GM18505 (cell line): ENCODE measurements at regions not wholly inside any gene's neighbourhood (a gene's known extent, or its start where the extent isn't known, plus 50 kb on each side); places are given as distances from the start of the nearest gene placed in this dataset.
"Not testable (repeated sequence)": the region's sequence is repeated elsewhere in the genome, so short reads cannot be mapped to it uniquely, and the experiment has no call there.

ENCODE experiments used
- ATAC-seq: cut with Tn5 transposase; IDR thresholded peaks from one replicate; pipeline ENCODE4 v1.9.1; 2021; ENCODE audit not compliant: unreplicated experiment
- POLR2A ChIP-seq: IDR thresholded peaks from 4 replicates; pipeline ENCODE4 v1.6.1; 2011; ENCODE audit warnings: borderline replicate concordance; ENCODE audit not compliant: insufficient read depth, insufficient read length; ENCODE audit errors: extremely low read depth

DNA sequence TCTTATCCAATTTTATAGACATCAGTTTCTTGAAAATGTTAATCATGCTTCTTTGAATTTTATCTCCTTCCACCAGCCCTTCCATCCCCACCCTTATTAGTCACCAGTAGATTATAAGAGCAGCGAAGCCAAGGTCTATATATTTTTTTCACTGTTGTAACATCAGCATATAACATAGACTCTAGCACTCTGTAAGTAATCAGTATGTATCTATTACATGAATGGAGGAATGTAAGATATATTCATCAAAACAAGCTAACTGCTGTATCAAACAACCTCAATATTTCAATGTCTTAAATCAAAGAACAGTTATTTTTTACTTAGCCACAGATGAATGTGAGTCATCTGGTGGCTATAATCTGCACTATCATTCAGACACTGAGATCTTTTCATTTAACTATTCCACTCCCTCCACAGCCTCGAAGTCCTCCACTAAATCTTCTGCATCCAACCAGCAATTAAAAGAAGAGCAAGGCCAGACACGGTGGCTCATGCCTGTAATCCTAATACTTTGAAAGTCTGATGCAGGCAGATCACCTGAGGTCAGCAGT, 178.9 kb downstream of the CENPC start:
- no peak for ATAC-seq
- no peak for TF ChIP-seq POLR2A

DNA sequence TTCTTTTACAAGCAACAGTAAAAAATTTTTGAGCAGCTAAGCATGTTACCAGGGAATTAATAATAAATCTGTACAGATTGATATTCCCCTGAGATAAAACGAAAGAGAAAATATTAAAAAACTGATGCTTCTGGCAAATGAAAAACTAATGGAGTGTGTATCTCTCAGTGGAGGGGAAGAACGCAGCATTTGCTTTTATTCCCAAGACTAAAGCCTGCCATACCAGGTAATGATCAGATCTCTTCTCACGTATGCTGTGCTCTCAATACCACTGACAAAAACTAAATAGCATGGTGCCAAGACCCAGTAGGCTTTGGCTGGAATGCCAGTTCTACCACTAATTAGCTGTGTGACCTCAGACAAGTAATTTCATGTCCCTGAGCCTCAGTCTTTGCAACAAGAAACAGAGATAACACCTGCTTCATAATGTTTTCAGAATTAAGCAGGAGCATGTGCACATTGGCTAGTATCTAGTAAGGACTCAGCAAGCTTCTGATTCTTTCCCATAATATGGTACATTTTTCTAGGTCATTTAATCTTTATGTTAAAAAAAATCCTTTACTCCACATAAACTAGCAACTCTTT, 179.6 kb downstream of the CENPC start:
- ATAC-seq: no peak
- TF ChIP-seq POLR2A: no peak

DNA sequence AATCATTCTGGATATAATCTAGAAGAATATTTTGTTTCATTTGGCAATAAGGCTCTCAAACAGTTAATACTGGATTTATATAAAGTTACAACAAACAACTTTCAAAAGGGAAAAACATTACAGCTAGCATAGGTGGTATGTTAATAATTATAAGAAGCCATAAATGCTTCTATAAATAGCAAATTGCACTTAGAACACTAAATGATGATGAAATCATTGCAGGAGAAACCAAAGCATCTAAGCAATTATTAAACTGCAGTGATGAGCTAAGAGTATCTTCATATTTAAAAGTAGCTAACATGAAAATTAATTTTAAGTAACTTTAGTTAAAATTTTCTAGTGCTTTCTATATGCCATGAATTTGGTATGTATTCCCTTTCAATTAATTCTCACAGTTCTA, 189.5 kb downstream of the CENPC start:
- no peak for TF ChIP-seq POLR2A
- ATAC-seq: no peak

DNA sequence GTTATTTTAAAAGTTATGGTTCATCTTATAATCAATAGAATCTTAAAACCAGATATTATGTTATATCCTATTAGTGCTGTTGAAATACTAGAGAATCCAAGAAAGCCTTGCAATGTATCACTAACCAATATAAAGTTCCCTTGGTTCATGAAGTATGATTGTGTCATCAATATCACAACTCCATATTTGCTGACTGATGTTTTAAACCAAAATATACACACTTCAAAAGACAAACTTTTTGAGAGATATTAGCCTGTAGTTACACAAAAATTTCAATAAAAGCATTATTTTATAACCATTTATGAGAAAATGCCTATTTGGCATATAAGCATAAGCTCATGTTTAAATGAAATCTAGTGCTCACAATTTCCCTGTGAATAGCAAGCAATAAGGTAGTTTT, 198.6 kb downstream of the CENPC start:
- ATAC-seq: no peak
- TF ChIP-seq POLR2A: no peak

DNA sequence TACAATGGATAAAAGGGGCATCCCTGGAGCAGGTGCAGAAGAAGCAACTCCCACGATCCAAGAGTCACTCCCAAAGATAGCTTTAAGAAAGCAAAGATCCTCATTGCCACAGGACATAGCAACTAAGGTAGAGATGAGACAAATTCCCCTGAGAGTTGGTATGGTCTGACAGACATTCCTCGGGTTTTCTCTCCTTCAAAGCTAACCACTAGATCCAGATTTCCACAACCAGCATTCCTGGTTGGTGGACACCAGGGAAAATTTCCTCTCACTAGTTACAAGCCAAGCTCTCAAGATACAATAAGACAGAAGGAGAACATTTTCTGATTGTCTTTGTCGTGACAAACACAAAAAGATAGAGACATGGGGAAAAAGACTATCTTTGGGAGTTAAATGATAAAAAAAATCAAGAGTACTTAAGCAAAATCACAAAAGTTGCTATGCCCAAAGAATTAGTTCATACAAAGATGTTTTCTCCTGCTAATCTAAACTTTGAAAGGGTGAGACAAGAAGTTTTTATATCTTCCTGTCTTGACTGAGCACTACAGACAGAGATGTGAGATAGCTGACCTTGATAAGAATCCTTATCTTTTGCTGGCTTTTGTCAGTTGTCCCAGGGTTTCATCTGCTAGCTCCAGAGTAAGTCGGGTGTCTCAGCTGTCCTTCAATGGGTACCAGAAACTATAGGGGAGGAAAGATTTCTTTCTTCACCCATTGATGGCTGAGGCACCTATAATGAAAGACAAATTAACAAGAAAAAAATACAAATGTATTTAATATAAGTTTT, 200.5 kb downstream of the CENPC start:
- TF ChIP-seq POLR2A: no peak
- ATAC-seq: no peak

DNA sequence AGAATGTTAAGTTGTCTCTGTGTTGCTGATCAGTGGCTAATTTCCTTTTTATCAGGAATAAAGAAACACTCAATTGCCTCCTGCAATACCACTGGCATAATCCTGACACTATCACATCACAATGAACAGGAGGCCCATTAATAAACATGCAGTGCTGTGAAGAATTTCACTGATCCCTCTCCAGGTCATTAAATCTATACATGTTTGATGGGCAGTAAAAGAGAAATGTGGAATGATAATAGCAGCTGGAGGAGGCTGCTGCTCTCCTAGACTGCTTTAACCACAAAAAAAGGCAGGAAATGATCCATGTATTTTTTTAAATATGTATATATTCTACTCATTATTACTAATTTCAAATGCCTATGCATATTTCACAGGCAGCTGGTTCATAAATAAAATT, 202.1 kb downstream of the CENPC start:
- TF ChIP-seq POLR2A: no peak
- ATAC-seq: no peak

DNA sequence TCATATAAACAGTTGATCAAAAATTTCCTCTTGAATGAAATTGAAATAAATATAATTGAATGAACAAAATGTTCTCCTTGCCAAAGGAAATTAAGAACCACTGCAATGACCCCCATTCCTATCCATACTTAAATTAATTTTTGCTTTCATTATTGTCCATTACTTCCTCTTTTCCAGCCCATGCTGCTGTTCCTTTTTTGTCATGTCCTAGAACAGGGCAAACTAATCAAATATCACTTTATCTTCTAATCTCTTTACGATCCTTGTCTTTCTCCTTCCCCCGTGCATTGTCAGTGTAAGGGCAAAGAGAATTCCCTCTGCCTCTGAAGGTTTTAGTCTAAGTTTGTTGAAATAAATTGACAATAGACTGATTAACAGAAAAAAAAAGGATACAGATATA, 203.0 kb downstream of the CENPC start:
- ATAC-seq: no peak
- no peak for TF ChIP-seq POLR2A

DNA sequence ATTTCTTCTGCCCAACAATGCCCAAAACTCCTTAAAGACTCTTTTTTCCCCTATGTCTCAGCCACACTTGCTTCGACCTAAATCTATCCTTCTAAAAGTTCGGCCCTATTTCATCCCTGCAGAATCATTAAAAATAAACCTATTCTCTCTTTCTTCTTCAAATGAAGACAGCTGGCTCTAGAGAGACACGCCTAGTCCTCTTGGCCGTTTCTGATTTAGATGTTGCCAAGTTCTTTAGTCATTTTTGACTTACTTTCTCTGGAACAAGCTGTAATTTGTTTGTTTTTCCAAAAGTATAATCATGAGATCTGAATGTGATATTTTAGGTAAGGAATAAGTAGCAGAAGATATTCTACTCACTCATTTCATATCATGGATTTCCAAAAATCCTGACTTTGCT, 211.6 kb downstream of the CENPC start:
- ATAC-seq: no peak
- no peak for TF ChIP-seq POLR2A

DNA sequence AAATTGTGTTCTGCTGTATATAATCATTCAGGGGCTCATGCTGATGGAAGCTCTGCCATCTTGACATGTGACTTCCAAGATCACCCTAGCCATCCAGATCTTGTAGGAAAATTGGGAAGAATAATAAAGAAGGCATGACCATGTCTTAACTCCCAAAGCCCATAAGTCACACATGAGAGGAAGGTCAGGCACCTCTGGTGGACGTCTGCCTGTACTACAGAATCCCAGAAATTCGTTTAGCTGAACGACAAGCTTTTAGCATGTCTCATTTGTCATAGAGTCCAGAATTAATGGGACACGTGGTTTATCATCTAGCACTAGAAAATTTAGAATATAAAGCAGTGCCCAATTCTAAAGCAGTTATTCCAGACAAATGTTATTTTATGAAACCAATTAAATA, 212.7 kb downstream of the CENPC start:
- TF ChIP-seq POLR2A: no peak
- peak; percentile 85 for ATAC-seq

DNA sequence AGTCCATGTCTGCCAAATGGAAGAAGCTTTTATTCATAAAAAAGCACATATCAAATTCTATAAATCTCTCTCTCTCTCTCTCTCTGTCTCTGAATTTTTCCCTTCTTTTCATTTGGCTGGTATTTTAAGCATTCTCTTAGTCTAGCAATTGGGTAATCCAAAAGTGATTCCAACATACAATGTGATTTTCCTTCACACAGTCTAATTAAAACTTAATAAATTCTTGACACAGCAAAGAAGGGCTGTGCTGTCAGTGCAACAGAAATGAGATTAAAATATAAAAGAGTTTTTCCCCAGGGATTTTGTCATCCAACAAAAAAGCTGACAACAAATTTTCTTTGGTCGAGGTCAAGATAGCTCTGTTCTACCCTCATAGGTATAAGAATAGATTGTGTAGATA, 216.9 kb downstream of the CENPC start:
- no peak for ATAC-seq
- TF ChIP-seq POLR2A: no peak

DNA sequence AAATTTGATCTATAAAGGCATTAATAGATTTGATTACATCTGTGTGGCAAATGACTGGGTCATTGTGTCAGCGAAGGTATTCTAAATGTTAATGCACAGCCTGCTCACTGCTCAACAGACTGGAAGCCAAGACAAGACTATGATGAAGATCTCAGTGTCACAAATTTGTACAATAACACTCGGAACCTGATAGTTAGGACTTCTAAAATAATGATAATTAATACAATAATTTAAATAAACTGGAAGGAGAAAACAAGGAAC, 217.4 kb downstream of the CENPC start:
- ATAC-seq: no peak
- no peak for TF ChIP-seq POLR2A

DNA sequence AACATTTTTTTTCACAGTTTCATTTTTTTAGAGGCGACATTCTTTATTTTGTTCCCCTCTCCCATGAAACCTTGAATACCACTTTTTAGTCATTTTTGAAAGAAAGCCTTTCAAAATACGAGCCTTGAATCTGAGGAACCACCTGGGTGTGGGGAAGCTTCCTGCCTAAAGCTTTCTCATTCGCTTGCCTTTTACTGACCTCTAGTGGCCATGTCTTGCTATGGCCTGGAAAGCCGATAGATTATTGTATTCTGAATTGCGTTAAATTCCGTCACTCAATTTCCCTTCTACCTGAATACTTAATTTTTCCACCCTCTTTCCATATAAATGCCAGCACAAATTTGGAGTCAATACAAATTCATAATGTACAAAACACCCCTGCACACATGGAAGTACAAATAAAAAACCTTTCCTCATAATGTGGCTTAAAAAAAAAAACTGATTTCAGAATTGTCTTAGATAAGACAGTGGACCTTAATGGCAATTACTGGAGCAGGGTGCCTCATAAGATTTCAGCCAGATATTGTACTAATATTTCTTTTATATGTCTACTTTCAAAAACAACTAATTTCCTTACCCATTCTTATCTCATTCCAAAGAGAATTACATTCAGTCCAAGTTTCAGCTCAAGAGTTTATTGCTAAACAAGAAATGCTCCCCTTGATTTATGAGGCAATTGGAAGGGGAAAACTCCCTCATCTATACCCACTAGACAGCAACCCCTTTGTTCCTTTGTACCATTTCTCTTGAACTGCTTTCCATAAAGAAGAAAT, 217.9 kb downstream of the CENPC start:
- no peak for TF ChIP-seq POLR2A
- peak; percentile 99 for ATAC-seq

DNA sequence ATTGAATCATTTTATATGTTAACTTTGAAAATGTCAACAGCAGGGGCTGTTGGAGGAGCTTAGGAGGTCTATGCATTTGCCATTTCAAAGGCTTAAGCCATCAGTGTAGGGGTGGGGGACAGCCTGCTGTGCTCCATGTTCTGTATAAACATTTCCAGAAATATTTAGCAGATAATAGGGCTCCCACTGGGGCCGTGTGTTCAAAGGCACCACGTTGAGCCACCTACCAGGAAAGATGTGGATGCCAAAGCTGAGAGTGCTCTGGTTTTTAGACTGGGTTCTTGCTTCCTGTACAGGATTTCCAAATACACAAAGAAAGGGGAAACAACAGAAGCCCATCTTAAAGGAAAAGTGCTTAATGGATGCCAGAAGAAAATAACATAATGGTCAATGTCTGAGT, 219.5 kb downstream of the CENPC start:
- ATAC-seq: no peak
- no peak for TF ChIP-seq POLR2A

DNA sequence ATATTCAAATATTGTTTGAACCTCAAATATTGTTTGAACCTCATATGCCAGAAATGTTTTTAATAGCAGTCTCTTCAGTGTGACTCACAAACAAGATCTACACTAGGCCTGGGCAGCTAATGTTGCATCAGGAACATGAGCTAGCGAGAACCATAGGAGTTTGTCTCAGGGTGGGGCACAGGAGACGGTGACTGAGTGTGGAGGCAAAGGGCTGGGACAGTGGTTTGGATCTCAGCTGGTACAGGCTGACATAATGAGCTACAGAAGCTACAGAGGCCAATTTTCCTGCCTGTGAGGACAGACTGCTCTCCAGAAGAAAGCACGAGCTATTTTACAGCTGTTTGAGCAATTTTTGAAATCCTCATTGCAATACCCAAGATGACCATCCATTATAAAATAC, 224.7 kb downstream of the CENPC start:
- TF ChIP-seq POLR2A: no peak
- no peak for ATAC-seq

DNA sequence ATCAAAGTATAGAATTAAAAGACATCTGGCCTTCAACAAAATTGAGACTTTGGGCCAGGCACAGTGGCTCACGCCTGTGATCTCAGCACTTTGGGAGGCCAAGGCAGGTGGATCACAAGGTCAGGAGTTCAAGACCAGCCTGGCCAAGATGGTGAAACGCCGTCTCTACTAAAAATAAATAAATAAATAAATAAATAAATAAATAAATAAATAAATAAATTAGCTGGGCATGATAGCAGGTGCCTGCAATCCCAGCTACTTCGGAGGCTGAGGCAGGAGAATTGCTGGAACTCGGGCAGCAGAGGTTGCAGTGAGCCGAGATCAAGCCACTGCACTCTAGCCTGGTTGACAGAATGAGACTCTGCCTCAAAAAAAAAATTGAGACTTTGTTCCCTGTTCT, 225.7 kb downstream of the CENPC start:
- not testable (repeated sequence) for ATAC-seq

DNA sequence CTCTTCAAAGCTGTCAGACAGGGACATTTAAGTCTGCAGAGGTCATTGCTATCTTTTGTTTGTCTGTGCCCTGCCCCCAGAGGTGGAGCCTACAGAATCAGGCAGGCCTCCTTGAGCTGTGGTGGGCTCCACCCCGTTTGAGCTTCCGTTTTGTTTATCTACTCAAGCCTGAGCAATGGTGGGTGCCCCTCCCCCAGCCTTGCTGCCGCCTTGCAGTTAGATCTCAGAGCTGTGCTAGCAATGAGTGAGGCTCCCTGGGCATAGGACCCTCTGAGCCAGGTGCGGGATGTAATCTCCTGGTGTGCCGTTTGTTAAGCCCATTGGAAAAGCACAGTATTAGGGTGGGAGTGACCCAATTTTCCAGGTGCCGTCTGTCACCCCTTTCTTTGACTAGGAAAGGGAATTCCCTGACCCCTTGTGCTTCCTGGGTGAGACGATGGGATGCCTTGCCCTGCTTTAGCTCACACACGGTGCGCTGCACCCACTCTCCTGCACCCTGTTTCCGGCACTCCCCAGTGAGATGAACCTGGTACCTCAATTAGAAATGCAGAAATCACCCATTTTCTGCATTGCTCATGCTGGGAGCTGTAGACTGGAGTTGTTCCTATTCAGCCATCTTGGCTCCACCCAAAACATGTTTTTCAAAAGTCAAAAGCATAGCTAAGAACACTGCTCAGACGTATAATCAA, 244.7 kb downstream of the CENPC start:
- ATAC-seq: not testable (repeated sequence)
